Breast epithelium (tissue), 3 donors: ENCODE measurements at regions not wholly inside any gene's neighbourhood (a gene's known extent, or its start where the extent isn't known, plus 50 kb on each side); places are given as distances from the start of the nearest gene placed in this dataset.

ENCODE experiments used
- CTCF ChIP-seq, 3 donors: fragments of 450-650 bp; IDR thresholded peaks; one replicate each; pipeline ENCODE4 v1.5.1; 2016 to 2017; ENCODE audit warnings: antibody characterized with exemption in 3 of 3, mild to moderate bottlenecking in 3 of 3, moderate library complexity in 3 of 3
- POLR2AphosphoS5 ChIP-seq, 3 donors: sonication (generic); formaldehyde crosslinking; IDR thresholded peaks; one replicate each; pipeline ENCODE4 v1.6.1; 2017; ENCODE audit warnings: antibody characterized with exemption in 3 of 3

- no peak for TF ChIP-seq CTCF (IDR thresholded peaks at IDR 0.05)
- no peak for TF ChIP-seq POLR2AphosphoS5 (IDR thresholded peaks at IDR 0.05)
These were observed 82.8 kb upstream of the FOXA2 start for GRCh38 chr20:22667198-22667597.
